Left cardiac atrium (tissue), 4 donors: ENCODE measurements at regions not wholly inside any gene's neighbourhood (a gene's known extent, or its start where the extent isn't known, plus 50 kb on each side); places are given as distances from the start of the nearest gene placed in this dataset.

Experiments used
- ATAC-seq, 2 donors: fragments of 200-7000 bp; cut with Tn5 transposase; one replicate each; pipeline ENCODE4 v1.9.1; 2020; ENCODE audit warnings: mild to moderate bottlenecking in 2 of 2, moderate library complexity in 2 of 2
- DNase-seq: peaks from one replicate; pipeline ENCODE4 v3.0.0-alpha.2; 2020
- intact Hi-C, 2 donors: fragments of 100-400 bp; cut with DNase I; formaldehyde crosslinking; loops; one replicate each; pipeline versions ENCODE4 v1.14.1 to v1.15.1; 2022 to 2023
- donor health status: DM: no; HTN: yes; CAD: no.
- donor health status: DM: no; HTN: yes; CAD: no; lungs with severe emphysema.
- donor health status: DM: yes; HTN: yes; CAD: no.
- donor health status: Dilated cardiomyopathy.

DNA sequence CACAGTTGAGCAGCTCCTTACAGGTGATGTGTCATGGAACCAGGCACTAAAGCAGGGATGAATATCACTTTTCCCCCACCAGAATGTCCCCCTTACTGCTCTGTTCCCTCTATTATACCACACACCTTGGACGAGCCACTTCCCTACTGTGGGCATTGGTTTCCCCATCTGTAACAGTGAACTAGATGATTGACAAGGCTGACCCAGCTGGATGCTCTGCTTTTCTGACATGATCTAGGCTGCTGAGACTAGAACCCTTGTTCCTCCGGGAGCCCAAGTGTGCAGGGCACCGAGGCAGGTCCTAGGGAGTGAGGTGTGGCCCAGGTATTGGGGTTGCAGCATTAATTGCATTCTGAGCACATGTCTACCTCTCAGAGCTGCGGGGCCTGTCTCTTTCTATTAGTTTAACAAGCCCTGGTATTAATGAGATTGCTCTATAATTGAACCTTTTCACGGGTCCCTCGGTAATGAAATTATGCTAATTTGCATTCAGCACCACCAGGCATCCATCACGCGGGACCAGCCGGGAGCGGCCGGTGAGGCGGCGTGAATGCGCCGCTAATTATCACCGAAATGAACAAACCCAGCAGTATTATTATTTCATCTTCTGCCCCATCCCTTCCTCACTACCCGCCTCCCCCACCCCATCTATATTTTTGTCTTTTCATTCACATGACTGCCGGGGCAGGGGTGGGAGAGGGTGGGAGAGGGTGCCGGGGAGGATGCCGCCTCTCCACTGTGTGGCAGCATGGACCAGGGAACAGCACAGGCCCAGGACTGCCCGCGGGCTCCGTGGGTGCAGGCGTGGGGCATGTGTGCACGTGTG, 121.1 kb downstream of the CYLD start:
- no peak for DNase-seq
- ATAC-seq = no peak
- intact Hi-C loops = no loop called here

- DNase-seq (no peak), ATAC-seq (no peak)
- intact Hi-C loops = no loop called here
Observed at GRCh38 chr16:50861970-50862411, 120.1 kb downstream of the CYLD start.

DNA sequence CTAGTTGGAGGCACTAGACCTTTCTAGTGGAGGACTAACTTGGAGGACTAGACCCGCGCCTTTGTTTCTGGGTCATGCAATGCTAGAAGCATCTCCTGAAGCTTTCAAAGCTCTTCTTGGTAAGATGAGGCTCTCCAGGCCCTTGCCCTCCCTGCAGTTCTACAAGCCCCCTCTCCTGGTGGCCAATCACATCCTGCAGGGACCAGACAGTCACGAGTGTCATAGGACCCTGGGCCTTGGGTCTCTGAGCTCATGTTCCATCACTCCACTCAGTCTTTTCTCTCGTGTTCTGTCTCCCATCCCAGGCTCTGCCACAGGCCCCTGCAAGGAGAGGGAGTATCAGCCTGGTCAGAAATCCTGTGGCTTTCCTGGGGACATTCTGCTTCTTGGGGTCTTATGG, 119.6 kb downstream of the CYLD start:
- intact Hi-C loops = no loop called here
- ATAC-seq (no peak), DNase-seq (no peak)

GRCh38 chr16:50859628-50860360, 117.9 kb downstream of the CYLD start:
- DNase-seq = no peak

DNA sequence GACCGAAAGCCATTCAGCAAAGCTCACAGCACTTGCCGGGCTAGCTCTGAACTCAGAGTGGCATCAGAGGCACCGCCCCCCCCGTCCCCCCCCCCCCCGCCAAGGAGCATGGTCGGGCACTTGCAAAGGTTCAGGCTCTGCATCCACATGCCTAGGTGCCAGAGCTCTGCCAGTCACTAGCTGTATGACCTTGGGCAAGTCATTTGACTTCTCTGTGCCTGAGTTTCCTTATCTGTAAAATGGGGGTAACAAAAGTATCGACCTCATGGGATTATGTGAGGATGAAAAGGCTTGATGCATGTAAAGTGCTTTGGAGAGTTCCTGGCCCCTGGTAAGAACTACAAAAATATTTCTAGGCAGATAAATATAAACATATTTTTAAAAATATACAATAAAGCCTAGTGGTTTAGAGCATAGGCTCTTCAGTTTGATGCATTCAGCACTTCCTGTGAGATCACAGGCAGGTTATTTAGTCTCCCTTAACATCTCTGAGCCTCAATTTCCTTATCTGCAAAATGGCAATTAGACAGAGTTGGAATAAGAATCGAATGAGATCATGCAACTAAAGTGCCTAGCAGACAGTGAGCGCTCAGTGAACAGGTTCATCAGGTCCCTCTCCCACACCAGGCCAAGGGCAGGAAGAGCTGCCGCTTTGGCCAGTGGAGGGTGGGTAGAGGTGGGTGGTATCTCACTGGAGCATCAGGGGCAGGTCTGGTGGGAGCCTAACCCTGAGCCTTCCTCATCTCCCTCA, 117.2 kb downstream of the CYLD start:
- DNase-seq = no peak
- ATAC-seq = no peak
- intact Hi-C loops = no loop called here

More at GRCh38 chr16:50859628-50860360, 117.9 kb downstream of the CYLD start:
- no peak for ATAC-seq
- intact Hi-C loops = no loop called here

- intact Hi-C loops = no loop called here
- ATAC-seq (no peak), DNase-seq (no peak)
Observed at GRCh38 chr16:50858376-50858775, 116.5 kb downstream of the CYLD start.

GRCh38 chr16:50857881-50858280, 116.0 kb downstream of the CYLD start:
- ATAC-seq (no peak), DNase-seq (no peak)
- intact Hi-C loops = no loop called here

DNA sequence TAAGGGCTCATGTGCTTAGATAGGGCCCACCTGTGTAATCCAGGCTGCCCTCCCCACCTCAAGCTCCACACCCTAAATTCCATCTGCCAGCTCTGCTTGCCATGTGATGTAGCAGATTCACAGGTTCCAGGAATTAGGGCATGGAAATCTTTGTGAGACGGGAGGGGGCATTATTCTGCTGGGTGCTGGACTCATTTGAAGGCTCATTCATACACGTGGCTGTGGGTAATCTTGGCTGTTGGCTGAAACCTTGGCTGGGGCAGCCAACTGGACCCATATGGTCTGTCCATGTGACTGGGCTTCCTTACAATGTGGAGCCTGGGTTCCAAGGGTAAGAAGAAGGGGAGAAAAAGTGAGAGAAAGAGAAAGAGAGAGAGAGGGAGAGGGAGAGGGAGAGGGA, 115.1 kb downstream of the CYLD start:
- DNase-seq (no peak), ATAC-seq (no peak)
- intact Hi-C loops = no loop called here

DNA sequence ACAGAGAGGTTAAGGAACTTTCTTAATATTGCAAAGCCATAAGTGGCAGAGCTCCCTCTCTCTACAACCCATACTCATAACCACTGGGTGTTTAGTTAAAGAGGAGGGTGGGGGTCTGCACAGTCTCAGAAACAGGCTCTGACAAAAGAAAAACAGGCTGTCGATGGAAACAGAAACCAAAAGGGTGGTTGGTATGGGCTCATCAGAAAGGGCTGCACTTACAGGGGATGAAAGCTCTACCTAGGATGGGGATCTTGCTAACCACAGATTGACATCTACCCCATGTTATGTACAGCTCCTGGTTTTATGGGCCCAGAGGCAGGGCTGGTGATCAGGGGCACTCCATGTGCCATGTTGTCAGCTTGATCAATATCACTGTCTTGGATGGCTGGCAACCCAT, 111.4 kb downstream of the CYLD start:
- intact Hi-C loops = no loop called here
- DNase-seq = no peak

More for the DNA sequence above, 111.4 kb downstream of the CYLD start:
- ATAC-seq = no peak
